T-helper 1 cell treated with Interleukin-12 subunit alpha and Interleukin-12 subunit beta and Interleukin-4 antibody, amounts not matched to agents 30 μg/mL and 1 μg/mL, for 36 hours (primary cell): ENCODE measurements at regions not wholly inside any gene's neighbourhood (a gene's known extent, or its start where the extent isn't known, plus 50 kb on each side); places are given as distances from the start of the nearest gene placed in this dataset.
"Not testable (repeated sequence)": the region's sequence is repeated elsewhere in the genome, so short reads cannot be mapped to it uniquely, and the experiment has no call there.

ENCODE experiments used
- H3K27ac Mint-ChIP-seq: one replicate; pipeline ENCODE4 v1.8.0; 2021; ENCODE audit warnings: mild to moderate bottlenecking, mixed read lengths
- H3K27me3 Mint-ChIP-seq: one replicate; pipeline ENCODE4 v1.8.0; 2021; ENCODE audit warnings: low read depth, mixed read lengths
- H3K36me3 Mint-ChIP-seq: one replicate; pipeline ENCODE4 v1.8.0; 2021; ENCODE audit warnings: low read depth, mixed read lengths
- H3K4me1 Mint-ChIP-seq: one replicate; pipeline ENCODE4 v1.8.0; 2021; ENCODE audit warnings: low read depth, mixed read lengths
- H3K4me3 Mint-ChIP-seq: one replicate; pipeline ENCODE4 v1.8.0; 2021; ENCODE audit warnings: mild to moderate bottlenecking, moderate library complexity, mixed read lengths
- H3K9me3 Mint-ChIP-seq: one replicate; pipeline ENCODE4 v1.8.0; 2021; ENCODE audit warnings: mixed read lengths

DNA sequence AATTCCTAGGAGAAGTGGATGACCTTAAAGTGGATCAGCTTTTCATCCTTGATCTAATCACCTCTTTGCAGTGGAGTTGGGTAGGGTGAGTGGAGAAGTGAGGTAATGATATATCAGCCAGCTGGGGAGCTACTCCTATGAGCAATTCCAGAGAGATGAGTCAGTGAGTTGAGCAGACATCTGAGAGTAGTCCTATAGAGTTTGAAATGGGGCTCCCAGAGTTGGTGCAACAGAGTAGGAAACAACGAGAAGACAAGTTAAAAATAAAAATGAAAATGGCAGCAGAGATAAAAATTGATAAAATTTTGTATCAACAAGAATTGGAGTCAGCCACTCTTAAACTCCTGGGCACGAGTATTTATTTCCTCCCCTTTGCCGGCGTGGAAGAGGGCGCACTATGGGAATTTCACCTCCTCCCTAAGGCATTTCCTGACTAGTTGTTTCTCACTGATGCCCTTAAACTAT is 150.8 kb upstream of the DPH6 start:
- H3K4me3 Mint-ChIP-seq = no peak overlapping the region
- H3K9me3 Mint-ChIP-seq = peaks cover 3% of the 10 kb centered on the region
- H3K36me3 Mint-ChIP-seq = no peaks in the 10 kb centered on the region
- H3K4me1 Mint-ChIP-seq = no peaks in the 10 kb centered on the region
- H3K27ac Mint-ChIP-seq = no peak overlapping the region
- H3K27me3 Mint-ChIP-seq = no peaks in the 10 kb centered on the region

DNA sequence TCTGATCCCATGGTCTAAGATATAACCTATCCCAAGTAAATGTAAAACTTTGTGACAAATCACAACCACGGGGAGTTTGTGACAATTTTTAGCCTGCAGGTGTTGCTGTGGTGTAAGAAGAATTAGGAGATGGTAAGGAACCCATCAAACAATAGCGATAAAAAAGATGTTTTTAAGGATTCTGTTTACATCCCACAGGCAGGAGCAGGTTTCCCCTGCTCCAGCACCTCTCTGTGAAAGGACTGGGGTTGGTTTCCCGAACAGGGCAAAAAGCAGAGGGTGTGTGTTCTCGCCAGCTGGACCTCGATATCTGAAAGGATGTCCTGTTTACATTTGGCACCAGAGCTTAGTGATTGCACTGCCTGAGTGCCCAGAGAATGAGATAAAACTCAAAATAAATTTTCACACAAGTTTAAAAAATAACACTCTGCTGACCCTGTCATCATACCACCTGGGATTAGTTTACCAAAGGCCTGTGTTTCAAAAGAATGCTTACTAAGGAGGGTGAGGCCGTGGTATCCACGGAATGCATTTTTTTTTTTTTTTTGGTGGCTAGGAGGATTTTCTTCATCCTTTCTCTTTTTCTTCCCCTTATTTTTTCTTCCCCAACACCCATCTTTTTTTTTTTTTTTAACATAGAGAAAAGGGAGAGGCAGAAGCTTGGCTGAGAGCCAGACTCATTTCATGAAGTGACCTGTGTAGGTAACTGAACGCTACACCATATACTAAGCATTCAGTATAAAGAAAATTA is 151.8 kb upstream of the DPH6 start:
- Mint-ChIP-seq H3K27ac (no peak overlapping the region), H3K9me3 (peaks cover 3% of the 10 kb centered on the region), H3K36me3 (no peaks in the 10 kb centered on the region), H3K4me3 (no peak overlapping the region), H3K4me1 (no peaks in the 10 kb centered on the region), H3K27me3 (no peaks in the 10 kb centered on the region)

DNA sequence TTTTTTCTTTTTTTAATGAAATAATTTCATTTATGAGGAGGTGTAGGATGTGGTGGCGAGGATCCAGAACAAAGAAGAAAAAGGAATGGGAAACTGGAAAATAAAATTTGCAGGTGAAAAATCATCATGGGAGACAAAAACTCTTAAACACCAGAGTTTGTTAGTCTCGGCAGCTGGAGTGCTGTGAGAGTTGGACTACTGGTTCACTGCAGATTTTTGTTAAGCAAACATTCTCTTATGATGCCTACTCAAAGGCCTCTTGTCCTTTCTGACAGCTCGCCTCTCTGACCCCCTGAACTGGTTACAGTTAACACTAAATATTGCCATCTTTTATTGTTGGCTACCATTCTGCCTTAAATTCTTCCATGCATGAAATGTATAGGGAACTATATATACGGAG is 152.4 kb upstream of the DPH6 start:
- Mint-ChIP-seq H3K4me3 (no peak overlapping the region), H3K36me3 (no peaks in the 10 kb centered on the region), H3K4me1 (no peaks in the 10 kb centered on the region), H3K27ac (no peak overlapping the region), H3K9me3 (peaks cover 3% of the 10 kb centered on the region), H3K27me3 (no peaks in the 10 kb centered on the region)

DNA sequence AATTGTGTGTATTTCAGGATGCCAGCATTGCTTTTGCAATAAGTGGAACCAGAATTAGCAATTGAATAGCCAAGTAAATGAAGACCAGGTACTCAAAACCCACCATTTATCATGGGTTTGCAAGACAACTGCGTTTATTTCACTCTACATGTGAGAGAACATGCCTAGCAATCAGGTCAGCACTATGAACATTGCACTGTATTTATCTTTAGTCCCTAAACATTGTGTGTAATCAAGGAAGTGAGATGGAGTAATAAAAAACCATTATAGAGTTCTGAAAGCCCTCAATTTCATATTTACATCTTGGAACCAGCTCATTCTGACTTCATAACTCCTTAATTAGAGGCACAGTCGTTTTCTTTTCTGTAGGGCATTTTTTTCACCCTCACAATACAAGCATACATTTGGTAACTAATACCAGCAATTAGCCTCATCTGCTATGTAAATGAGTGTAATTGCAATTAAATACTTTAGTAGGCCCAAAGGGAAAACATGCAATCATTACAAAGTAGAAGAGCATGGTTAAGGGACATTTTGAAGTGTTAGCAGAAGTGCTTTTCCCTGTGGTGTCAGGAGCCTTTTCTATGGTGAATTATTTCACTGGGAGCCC is 153.1 kb upstream of the DPH6 start:
- H3K4me1 Mint-ChIP-seq = no peaks in the 10 kb centered on the region
- H3K36me3 Mint-ChIP-seq = no peaks in the 10 kb centered on the region
- H3K27ac Mint-ChIP-seq = no peak overlapping the region
- H3K27me3 Mint-ChIP-seq = no peaks in the 10 kb centered on the region
- peaks cover 3% of the 10 kb centered on the region for H3K9me3 Mint-ChIP-seq
- no peak overlapping the region for H3K4me3 Mint-ChIP-seq

DNA sequence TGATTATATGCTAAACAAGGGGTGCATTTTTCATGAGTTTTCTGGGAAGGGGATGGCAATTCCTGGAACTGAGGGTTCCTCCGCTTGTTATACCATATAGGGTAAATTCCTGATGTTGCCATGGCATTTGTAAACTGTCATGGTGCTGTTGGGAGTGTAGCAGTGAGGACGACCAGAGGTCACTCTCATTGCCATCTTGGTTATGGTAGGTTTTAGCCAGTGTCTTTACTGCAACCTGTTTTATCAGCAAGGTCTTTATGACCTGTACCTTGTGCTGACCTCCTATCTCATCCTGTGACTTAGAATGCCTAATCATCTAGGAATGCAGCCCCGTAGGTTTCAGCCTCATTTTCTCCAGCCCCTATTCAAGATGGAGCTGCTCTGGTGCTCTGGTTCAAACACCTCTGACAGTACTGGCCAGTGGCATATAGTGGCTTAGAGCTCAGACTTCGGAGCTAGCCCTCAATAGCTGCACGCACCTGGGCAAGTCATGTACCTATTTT is 154.2 kb upstream of the DPH6 start:
- not testable (repeated sequence) for H3K9me3 Mint-ChIP-seq, H3K27me3 Mint-ChIP-seq, H3K36me3 Mint-ChIP-seq, H3K4me3 Mint-ChIP-seq, H3K27ac Mint-ChIP-seq, H3K4me1 Mint-ChIP-seq

DNA sequence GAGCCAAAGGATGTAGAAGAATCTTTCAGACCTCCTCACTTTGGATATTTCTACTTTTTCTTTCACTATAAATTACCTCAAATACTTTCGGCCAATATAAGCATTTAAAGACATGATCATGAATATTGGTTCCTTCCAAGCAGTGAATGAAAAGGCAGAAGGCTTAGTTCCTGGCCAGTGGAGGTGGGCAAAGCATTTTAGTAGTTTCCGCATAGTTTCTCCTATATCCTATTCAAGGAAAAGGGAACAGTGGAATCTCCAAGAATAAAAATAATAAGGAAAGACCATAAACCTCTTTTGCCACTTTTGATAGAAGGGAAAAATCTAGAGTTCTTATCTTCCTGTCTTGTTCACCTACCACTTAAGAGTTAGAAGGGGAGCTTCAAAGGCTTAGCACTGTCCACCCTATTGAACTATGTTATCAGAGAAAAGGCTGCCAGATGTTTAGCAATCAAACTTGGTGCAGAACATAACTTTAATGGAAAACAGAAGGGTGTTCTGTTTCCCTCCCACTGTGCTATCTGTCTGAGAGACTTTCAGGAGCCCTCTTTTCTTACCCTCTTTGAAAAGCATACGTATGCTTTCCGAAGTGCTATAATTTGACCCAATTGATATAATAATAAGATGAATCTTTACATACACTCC is 155.6 kb upstream of the DPH6 start:
- H3K36me3 Mint-ChIP-seq = no peaks in the 10 kb centered on the region
- no peak overlapping the region for H3K4me3 Mint-ChIP-seq
- peaks cover 3% of the 10 kb centered on the region for H3K9me3 Mint-ChIP-seq
- H3K4me1 Mint-ChIP-seq = no peaks in the 10 kb centered on the region
- H3K27ac Mint-ChIP-seq = no peak overlapping the region
- no peaks in the 10 kb centered on the region for H3K27me3 Mint-ChIP-seq

DNA sequence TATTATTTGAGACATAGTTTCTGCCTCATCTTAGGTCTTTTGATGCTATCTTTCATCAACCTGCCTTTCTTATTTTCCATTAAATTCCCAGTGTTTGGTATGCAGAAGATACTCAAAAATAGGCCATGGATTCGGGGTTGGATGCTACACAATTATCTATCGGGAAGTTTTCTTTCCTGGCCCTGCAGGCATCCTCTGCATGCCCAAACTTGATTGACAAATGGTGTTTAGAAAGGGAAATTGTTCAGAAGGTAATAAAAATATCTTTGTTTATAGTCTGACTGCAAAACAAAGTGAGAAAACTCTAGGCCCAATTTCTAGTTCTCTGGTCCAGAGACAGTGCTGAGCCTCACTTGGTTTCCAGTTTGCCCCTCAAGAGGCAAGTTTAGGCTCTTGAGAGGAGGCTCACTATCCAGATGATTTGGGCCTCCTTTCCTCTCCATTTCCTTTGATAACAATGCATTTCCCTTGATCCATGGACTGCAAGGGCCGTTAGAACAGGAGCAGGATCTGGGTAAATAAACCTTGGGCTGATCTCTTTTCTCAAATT is 157.1 kb upstream of the DPH6 start:
- Mint-ChIP-seq H3K4me3 (no peak overlapping the region), H3K4me1 (no peaks in the 10 kb centered on the region), H3K9me3 (peaks cover 3% of the 10 kb centered on the region), H3K27ac (no peak overlapping the region), H3K36me3 (no peaks in the 10 kb centered on the region), H3K27me3 (no peaks in the 10 kb centered on the region)

DNA sequence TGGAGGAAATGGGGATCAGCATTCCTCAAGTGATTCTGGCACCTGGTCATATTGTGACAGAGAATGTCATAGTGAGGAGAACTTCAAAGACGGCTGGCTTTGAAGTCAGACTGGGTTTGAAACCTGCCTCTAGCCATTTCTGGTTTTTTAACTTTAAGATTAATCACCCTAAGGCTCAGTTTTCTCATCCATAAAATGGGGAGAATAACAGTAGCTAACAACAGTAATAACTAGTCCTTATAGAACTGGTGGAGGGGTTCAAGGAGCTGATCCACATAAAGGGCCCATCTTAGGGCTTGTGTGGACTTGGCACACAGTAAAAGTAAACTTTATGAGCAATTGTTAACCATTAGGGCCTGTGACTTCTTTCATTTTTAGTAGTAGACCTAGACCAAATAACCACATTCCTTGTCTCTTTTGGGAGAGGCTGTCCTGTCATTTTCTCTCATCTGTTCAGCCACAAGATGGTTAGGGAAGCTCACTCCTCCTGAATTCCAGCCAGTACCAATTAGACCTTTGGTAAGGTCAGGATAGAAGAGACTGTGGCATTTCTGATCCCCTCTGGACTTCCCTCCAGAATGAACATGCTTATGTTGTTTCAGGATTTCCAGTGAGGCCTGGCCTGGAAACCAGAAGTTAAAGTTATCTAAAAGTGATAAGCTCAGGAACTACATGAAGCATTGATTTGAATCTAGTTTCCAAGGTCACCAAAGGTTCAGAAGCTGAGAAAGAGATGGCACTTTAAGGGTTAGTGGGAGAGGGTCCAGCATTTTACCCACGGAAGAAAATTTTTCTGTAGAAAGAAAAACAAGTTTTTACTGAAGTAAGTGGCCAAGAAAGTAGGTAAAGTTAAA is 159.3 kb upstream of the DPH6 start:
- Mint-ChIP-seq H3K4me3 (no peak overlapping the region), H3K4me1 (no peaks in the 10 kb centered on the region), H3K27ac (no peak overlapping the region), H3K27me3 (no peaks in the 10 kb centered on the region), H3K9me3 (no peaks in the 10 kb centered on the region), H3K36me3 (no peaks in the 10 kb centered on the region)

DNA sequence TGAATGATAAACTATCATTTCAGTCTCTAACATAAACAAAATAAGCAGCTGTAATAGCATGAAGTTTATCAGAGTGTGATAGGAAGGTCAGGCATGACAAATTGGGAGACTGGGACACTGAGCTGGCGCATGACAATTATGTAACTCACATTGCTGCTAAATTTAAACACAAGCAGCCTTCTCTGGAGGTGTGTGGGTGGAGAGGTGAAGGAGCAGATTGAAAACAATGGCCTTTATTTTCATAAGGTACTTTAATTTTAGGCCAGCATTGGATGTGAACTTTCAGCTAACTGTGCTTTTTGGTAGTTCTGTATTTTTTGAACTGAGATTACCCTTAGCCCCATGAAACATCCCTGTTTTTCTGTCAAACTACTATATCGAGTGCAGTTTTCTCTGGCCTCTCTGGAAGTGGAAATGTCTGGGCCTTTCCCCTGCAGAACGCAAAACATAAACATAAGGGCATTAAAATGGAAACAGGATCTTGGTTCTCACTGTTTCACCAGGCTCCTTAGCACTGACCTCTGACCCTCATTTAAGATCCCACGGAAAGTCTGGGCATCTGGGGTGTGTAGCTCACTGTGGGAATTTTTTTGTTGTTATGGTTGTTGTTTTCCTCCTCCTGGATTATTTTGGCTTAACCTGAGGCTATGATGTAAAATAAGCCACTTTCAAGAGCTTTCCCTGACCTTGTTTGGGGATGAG is 160.1 kb upstream of the DPH6 start:
- Mint-ChIP-seq H3K36me3 (no peaks in the 10 kb centered on the region), H3K9me3 (no peaks in the 10 kb centered on the region), H3K4me3 (no peak overlapping the region), H3K4me1 (no peaks in the 10 kb centered on the region), H3K27me3 (no peaks in the 10 kb centered on the region), H3K27ac (no peak overlapping the region)

DNA sequence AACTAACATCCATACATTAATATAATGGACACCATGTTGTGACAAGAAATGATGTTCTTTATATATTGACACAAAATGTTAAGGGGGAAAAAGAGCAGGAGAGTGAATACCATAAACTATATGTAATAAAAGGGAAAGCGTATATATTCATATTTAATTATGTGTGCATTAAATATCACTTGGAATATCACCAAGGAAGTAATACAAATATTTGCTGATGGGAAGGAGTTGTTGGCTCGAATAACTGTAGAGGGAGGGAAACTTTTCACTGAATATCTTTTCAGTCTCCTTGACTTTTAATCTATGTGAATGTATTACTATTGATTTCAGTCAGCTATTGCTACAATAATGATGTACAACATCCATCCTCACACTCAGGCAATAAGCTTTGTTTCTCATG is 167.0 kb upstream of the DPH6 start:
- Mint-ChIP-seq H3K27ac (no peak overlapping the region), H3K27me3 (no peaks in the 10 kb centered on the region), H3K36me3 (no peaks in the 10 kb centered on the region), H3K4me1 (no peaks in the 10 kb centered on the region), H3K4me3 (no peak overlapping the region), H3K9me3 (peaks cover 3% of the 10 kb centered on the region)

DNA sequence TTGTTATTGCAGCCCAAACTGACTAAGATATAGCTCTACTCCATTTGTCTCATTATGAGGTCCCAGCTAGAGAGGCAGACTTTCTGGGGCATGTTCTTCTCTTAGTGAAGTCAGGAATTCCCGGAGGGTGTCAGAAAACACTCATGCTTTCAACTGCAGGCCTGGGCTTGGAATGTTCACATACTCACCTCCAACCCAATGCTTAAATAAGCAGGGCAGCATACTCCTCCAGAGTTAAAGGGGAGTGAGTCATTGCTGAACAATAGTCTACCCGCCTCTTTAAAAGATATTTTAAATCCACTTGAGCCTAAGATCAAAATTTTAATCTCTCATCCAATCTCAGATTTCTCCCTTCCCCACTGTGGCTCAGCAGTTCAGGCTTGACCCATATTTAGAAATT is 167.8 kb upstream of the DPH6 start:
- Mint-ChIP-seq H3K4me3 (no peak overlapping the region), H3K27me3 (no peaks in the 10 kb centered on the region), H3K27ac (no peak overlapping the region), H3K9me3 (peaks cover 3% of the 10 kb centered on the region), H3K36me3 (no peaks in the 10 kb centered on the region), H3K4me1 (no peaks in the 10 kb centered on the region)

DNA sequence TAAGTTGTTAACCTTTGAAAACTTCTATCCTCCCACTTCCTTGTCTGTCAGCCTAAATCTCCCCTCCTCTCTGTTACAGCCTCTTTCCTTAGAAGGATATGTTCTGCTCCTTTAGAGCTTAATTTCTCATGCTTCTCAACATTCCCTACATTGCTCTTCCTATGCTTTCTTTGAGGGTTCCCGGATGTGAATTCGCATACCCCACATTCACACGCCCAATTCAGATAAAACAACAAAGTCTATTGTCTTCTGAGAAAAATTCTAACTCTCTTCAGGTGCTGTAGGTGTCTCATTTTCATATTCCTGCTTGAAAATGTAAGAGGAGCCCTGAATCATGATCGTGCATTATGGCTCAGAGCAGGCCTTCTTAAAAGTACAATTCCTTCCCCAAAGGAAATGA is 171.8 kb upstream of the DPH6 start:
- Mint-ChIP-seq H3K4me3 (no peak overlapping the region), H3K36me3 (no peaks in the 10 kb centered on the region), H3K27ac (no peak overlapping the region), H3K27me3 (no peaks in the 10 kb centered on the region), H3K9me3 (peaks cover 7% of the 10 kb centered on the region), H3K4me1 (no peaks in the 10 kb centered on the region)

DNA sequence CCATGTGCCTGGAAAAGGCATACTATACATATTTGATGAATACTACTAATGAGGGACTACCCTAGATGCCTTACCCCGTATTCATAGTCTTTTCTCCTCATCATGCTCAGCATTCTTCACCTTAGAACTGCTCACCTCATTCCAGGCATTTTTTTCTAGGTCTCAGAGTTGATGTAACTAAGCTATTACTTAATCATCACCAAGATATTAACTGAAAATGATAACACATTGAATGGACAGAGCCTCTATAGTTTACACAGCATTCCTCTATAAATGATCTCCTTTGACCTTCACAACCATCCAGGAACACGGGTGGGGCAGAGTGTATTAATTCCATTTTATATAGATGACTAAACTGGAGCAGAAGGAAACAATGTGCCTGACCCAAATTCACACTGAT is 174.1 kb upstream of the DPH6 start:
- no peak overlapping the region for H3K4me3 Mint-ChIP-seq

DNA sequence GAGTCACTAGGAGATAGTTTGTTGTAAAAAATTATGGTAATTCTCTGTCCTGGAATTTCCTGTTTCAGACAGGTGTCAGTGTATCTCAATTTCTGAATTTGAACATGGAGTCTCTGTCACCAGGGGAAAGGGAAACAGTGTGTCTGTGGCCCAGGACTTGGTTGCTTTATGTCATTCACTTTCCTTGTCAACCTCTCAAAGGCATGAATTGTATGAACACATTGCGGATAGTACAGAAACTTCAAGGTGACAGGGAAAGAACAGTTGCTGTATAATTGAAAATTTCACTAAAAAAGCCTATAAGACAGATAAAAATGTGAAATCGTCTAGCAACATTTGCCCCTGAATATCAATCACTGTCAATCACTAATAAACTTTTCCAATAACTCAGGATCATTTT is 175.0 kb upstream of the DPH6 start:
- no peaks in the 10 kb centered on the region for H3K4me1 Mint-ChIP-seq
- H3K27ac Mint-ChIP-seq = no peak overlapping the region
- H3K27me3 Mint-ChIP-seq = no peaks in the 10 kb centered on the region
- peaks cover 3% of the 10 kb centered on the region for H3K9me3 Mint-ChIP-seq
- H3K36me3 Mint-ChIP-seq = no peaks in the 10 kb centered on the region
- no peak overlapping the region for H3K4me3 Mint-ChIP-seq

More for the DNA sequence above, 174.1 kb upstream of the DPH6 start:
- Mint-ChIP-seq H3K36me3 (no peaks in the 10 kb centered on the region), H3K9me3 (peaks cover 3% of the 10 kb centered on the region), H3K4me1 (no peaks in the 10 kb centered on the region), H3K27me3 (no peaks in the 10 kb centered on the region), H3K27ac (no peak overlapping the region)
